Fibroblast of skin of left quadriceps (primary cell): ENCODE measurements at regions not wholly inside any gene's neighbourhood (a gene's known extent, or its start where the extent isn't known, plus 50 kb on each side); places are given as distances from the start of the nearest gene placed in this dataset.
"Not testable (repeated sequence)": the region's sequence is repeated elsewhere in the genome, so short reads cannot be mapped to it uniquely, and the experiment has no call there.

ENCODE experiments used
- DNase-seq, 2 experiments: peaks; one replicate each; pipeline ENCODE4 v3.0.0-alpha.2; 2013; ENCODE audit warnings: low read depth in 2 of 2

DNA sequence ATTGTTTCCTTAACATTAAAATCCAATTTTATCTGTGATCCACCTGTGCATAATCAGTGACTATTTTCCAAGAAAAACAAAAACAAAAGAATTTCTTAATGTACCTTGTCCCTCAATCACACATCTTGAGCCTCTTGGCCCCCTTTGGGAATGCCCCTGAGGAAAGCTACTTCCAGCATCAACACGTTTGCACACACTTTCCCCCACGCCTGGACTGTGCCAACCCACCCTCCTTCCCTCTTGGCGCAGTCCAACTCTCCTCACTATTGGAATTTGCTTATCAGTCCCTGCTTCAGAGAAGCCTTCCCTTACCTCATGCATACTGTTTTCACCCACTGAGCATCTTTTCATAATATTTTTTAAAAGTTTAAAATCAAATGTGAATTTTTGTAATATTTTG, 389.4 kb upstream of the NRSN1 start:
- DNase-seq: no peak

DNA sequence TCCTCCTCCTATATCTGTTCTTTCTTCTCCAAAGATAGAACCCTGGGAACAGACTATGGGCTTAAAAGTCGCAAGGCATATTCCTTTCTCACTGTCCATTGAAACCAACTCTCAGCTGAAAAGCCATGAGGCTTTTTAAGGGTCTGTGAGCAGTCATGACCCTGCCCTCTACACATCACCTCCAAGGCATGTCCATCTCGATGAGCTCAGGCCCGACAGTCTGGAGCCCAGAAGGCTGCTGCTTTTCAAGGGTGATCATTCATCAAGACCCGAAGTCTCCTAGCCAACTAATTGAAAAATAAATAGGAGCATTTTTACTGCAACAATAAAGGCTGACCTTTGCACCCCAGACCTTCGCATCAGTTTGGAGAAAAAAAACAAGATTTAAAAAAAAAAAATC, 378.8 kb upstream of the NRSN1 start:
- no peak for DNase-seq

GRCh38 chr6:23752414-23752813, 373.6 kb upstream of the NRSN1 start:
- no peak for DNase-seq

- no peak for DNase-seq
Observed at GRCh38 chr6:23754197-23754596, 371.8 kb upstream of the NRSN1 start.

DNA sequence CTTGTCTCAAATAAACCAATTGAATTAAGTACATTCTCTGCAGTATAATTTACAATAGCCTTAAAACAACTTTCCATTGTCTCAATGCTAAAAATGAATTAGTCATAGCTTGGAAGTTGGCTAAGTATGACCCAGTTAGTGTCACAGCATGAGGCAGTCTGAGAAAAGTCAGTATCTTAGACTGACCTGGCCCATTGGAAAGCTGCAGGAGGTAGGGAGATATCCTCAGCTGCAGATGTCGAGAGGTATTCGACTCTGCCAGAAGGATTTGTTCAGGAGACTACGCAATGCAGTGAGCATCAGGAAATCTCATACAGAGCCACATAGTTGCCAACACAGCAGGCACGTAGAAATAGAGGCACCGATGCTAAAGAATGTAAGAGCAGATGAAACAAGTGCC, 350.9 kb upstream of the NRSN1 start:
- DNase-seq: no peak

DNA sequence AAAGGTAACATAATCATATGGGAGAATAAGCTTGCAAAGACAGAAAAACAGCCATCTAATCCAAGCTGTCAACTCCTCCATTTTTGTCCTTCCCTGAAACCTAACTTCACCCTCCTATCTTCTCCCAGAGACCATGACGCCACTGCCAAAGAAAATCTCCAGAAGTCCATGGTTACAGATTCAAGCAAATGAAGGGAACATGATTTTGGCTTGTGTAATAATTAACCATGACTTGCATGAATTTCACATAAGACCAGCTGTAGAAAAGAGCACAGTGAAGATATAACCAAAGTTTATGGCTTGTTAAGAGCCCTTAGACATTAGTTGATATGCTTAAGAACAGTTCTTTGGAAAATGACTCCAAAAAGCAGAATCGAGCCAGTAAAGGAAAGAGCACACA, 342.1 kb upstream of the NRSN1 start:
- DNase-seq: no peak

DNA sequence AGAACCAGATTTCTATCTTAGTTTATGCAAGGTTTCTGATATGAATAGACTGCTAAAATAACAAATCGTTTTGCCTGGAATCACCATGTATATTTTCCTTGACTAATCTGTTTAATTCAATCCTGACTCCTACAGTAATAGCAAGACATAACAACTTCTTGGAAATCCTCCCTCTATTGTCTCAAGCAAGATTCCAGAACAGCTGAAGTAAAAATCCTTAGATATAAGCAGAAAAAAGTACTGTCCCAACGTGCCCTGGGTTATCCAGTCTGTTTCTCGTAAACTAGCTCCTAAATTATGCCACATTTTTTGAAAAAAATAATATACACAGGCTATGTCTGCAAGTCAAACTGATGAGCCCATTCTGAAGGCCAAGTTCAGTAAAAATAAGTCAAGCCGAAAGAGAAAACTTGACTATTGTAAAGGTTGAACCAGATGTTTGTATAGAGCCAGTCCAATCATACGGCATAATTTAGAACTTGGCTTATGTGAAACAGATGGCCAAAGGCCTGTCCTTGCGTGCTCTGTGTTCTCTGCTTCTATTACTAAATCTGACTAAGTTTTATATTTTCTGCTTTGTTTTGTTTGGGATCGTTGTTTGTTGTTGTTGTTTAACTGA, 341.6 kb upstream of the NRSN1 start:
- DNase-seq: no peak

GRCh38 chr6:23790756-23791155, 335.3 kb upstream of the NRSN1 start:
- no peak for DNase-seq

GRCh38 chr6:23797041-23797440, 329.0 kb upstream of the NRSN1 start:
- no peak for DNase-seq

- DNase-seq: not testable (repeated sequence)
Observed at GRCh38 chr6:23804289-23804688, 321.7 kb upstream of the NRSN1 start.

GRCh38 chr6:23821141-23821540, 304.9 kb upstream of the NRSN1 start:
- DNase-seq: not testable (repeated sequence)

GRCh38 chr6:23823421-23823820, 302.6 kb upstream of the NRSN1 start:
- DNase-seq: no peak

DNA sequence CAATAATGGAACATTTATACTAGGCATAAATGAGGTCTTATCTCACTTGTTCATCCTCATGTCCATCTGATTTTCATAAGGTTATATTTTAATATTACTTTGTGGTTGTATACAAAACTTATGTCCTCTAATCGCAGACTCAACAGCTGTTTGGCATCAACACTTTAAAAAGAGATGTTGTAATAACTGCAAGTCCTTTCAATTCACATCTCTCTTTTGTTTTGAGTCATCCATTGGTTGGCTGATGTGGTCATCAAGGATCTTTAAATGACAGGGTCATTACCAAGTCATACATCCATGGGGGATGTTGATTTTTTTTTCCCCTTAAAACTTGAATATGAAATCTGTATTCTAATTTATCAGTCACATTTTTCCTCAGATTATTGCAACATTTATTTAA, 299.4 kb upstream of the NRSN1 start:
- no peak for DNase-seq

GRCh38 chr6:23828861-23829260, 297.2 kb upstream of the NRSN1 start:
- DNase-seq: no peak

- DNase-seq: no peak
Observed at GRCh38 chr6:23841116-23841515, 284.9 kb upstream of the NRSN1 start.

DNA sequence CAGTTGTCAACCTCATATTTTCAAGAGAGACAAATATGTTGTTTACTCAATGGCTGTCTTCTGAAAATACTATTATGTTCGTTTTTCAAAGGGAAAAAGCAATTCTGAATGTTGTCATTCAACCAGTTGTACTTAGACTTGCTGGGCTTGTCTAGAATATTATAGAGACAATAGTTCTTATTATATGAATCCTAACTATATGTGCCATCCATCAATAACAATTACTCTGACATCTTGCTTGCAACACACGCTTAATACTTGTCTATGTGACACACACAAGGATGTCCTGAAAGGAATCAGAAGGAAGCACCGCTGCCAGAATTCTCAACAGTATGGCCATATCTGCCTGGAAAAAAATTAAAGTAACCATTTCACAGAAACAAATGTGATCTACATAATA, 283.3 kb upstream of the NRSN1 start:
- DNase-seq: no peak

GRCh38 chr6:23851522-23851921, 274.5 kb upstream of the NRSN1 start:
- no peak for DNase-seq

DNA sequence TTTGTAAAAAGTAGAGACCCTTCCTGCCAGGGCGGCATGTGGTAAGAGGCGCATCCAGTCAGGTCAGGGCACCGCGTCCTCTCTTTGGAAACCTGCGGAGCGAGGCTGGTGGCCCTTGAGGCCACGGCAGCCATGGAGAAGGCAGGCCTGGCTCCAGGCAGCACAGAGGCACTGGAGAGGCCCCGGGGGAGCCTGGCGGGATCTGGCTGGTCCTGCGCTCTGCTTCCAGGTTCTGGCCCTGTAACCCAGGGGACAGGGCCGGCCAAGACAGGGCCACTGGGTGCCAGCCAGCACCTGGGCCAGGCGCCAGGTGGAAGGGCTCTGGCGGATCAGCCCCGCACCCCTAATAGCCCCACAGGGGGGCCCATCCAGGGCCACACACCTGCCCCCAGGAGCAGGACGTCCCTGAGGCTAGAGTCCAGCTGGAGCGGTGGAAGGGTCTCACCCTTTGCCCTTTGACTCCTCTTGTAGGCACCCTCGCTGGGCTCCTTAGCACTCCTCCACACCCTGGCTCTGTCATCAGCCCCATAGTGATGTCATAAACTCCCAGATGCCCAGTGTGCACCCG, 272.4 kb upstream of the NRSN1 start:
- DNase-seq: not testable (repeated sequence)

DNA sequence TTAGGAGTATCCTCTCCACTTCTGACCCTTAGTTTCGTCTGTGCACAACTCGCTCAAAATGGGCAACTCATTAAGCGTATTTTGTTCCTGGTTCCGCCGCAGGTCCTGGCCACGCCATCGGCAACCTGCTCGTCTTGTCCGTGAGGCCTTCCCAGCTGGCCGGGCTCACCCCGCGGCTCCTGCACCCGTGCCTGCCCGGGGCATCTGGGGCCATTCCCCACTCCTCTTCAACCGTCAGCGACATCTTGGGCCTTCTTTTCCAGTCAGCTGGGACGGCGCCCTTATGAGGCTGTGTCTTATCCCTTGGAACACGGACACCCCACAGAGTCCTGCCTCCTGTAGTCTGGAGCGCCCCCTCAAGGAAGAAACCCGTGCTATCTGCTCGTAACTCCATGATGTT, 271.9 kb upstream of the NRSN1 start:
- not testable (repeated sequence) for DNase-seq

DNA sequence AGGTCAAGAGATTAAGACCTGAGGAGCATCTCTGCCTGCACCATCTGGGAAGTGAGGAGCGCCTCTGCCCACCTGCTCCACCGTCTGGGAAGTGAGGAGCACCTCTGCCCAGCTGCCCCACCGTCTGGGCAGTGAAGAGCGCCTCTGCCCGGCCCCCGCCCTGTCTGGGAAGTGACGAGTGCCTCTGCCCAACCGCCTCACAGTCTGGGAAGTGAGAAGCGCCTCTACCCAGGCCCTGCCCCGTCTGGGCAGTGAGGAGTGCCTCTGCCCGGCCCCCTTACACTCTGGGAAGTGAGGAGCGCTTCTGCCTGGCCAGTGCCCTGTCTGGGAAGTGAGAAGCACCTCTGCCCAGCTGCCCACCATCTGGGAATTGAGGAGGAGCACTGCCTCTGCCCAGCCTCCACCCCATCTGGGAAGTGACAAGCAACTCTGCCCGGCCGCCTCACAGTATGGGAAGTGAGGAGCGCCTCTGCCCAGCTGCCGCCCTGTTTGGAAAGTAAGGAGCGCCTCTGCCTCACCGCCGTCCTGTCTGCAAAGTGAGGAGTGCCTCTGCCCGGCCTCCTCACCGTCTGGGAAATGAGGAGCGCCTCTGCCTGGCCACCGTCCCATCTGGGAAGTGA, 270.4 kb upstream of the NRSN1 start:
- no peak for DNase-seq

DNA sequence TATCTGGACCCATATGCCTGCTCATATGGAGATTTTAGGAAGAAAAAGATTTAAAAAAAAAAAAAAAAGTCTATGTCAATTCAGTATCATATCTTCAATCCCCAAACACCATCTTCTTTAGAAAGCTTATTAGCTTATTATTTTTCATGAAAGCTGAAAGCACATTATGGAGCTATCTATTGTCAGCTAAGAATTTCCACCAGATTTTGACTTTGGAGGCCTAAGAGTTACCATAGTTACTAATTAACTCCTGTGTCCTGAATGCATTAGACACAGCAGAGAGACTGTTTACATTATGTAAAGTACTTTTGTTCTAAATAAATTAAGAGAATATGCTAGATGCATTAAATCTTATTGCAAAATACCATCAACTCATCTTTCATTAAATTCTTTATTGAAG, 255.5 kb upstream of the NRSN1 start:
- no peak for DNase-seq

DNA sequence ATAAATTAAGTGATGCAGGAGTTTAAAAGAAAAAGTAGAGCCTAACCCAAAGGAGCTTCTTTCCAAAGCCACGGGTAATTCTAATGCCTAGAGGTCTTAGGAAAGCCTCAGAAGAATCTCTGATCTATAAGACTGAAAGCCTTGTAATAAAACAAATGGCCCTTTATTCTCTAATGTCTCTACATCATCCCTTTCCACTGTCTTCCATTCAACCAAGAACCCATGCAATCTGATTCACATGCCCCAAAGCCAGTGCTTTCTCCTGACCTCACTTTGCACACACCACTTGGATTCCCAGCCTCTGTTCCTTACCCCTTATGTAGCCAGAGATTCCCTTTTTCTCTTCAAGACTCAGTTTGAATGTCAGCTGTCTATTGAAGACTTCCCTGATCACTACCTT, 252.9 kb upstream of the NRSN1 start:
- DNase-seq: no peak

DNA sequence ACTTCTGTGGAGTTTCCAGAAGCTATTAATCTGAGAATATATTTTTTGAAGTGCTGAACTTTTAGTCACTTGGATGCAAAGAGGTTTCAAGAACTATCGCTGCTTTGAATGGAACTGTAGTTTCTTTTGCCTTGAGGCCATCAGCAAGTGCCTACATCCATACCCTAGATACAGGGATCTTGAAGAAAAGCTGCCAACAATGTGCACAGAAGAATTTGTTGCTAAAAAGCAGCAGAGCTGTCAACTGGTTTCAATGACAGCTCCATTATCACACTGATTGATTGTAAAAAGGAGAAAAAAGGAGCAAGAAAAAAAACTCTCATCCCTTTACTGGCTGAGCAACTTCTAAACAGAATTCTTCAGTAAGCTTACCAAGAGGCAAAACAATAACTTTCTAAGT, 251.0 kb upstream of the NRSN1 start:
- no peak for DNase-seq

- no peak for DNase-seq
Observed at GRCh38 chr6:23879816-23880215, 246.2 kb upstream of the NRSN1 start.
